WERI-Rb-1 (cell line): ENCODE measurements at regions not wholly inside any gene's neighbourhood (a gene's known extent, or its start where the extent isn't known, plus 50 kb on each side); places are given as distances from the start of the nearest gene placed in this dataset.

Experiments used
- DNase-seq: peaks from one replicate; pipeline ENCODE4 v3.0.0-alpha.2; 2020
- H3K27ac ChIP-seq: fragments of 250-450 bp; sonication (Bioruptor Pico); 2 replicates; pipeline ENCODE4 v1.5.1; 2020; ENCODE audit warnings: mild to moderate bottlenecking, moderate library complexity
- H3K27me3 ChIP-seq: fragments of 250-450 bp; sonication (Bioruptor Pico); 2 replicates; pipeline ENCODE4 v1.5.1; 2021; ENCODE audit warnings: mild to moderate bottlenecking, low read depth, moderate library complexity; ENCODE audit not compliant: insufficient read depth, severe bottlenecking
- H3K36me3 ChIP-seq: fragments of 250-450 bp; sonication (Bioruptor Pico); 2 replicates; pipeline ENCODE4 v1.5.1; 2020; ENCODE audit warnings: mild to moderate bottlenecking, moderate library complexity
- H3K4me3 ChIP-seq: 2 replicates; pipeline ENCODE4 v1.5.1; 2011; ENCODE audit warnings: low read depth, mild to moderate bottlenecking, control low read depth, low read length
- H3K9me3 ChIP-seq: fragments of 250-450 bp; sonication (Bioruptor Pico); 2 replicates; pipeline ENCODE4 v1.5.1; 2021; ENCODE audit warnings: mild to moderate bottlenecking, moderate library complexity; ENCODE audit not compliant: severe bottlenecking
- CTCF ChIP-seq: IDR thresholded peaks from 2 replicates; pipeline ENCODE4 v1.5.1; 2011; ENCODE audit warnings: low read depth, mild to moderate bottlenecking, control low read depth, inconsistent platforms, low read length

- no peak for TF ChIP-seq CTCF
- Histone ChIP-seq H3K36me3 (no peaks in the 10 kb centered on the region), H3K27me3 (no peaks in the 10 kb centered on the region), H3K9me3 (peaks cover 3% of the 10 kb centered on the region), H3K4me3 (no peak overlapping the region), H3K27ac (no peak overlapping the region)
- DNase-seq = no peak
Measured at GRCh38 chr15:72970933-72971760, 81.1 kb upstream of the NEO1 start.

- Histone ChIP-seq H3K27ac (no peak overlapping the region), H3K27me3 (no peaks in the 10 kb centered on the region), H3K9me3 (peaks cover 3% of the 10 kb centered on the region), H3K4me3 (no peak overlapping the region), H3K36me3 (no peaks in the 10 kb centered on the region)
- DNase-seq = no peak
- TF ChIP-seq CTCF = no peak
Measured at GRCh38 chr15:72968531-72968922, 83.7 kb upstream of the NEO1 start.

GRCh38 chr15:72967811-72968530, 84.3 kb upstream of the NEO1 start:
- no peak overlapping the region for H3K4me3 ChIP-seq
- no peak for TF ChIP-seq CTCF
- H3K9me3 ChIP-seq = peaks cover 3% of the 10 kb centered on the region
- H3K27me3 ChIP-seq = no peaks in the 10 kb centered on the region
- no peak for DNase-seq
- no peak overlapping the region for H3K27ac ChIP-seq
- H3K36me3 ChIP-seq = no peaks in the 10 kb centered on the region

- H3K36me3 ChIP-seq = no peaks in the 10 kb centered on the region
- no peaks in the 10 kb centered on the region for H3K27me3 ChIP-seq
- H3K4me3 ChIP-seq = no peak overlapping the region
- no peak for DNase-seq
- no peak overlapping the region for H3K27ac ChIP-seq
- no peak for TF ChIP-seq CTCF
- peaks cover 3% of the 10 kb centered on the region for H3K9me3 ChIP-seq
Measured at GRCh38 chr15:72967397-72967796, 84.9 kb upstream of the NEO1 start.

- no peak overlapping the region for H3K27ac ChIP-seq
- H3K27me3 ChIP-seq = no peaks in the 10 kb centered on the region
- DNase-seq = no peak
- H3K9me3 ChIP-seq = peaks cover 3% of the 10 kb centered on the region
- H3K4me3 ChIP-seq = no peak overlapping the region
- no peak for TF ChIP-seq CTCF
- H3K36me3 ChIP-seq = no peaks in the 10 kb centered on the region
Measured at GRCh38 chr15:72966641-72967040, 85.6 kb upstream of the NEO1 start.
